Heart right ventricle (tissue), 16 donors: ENCODE measurements at regions not wholly inside any gene's neighbourhood (a gene's known extent, or its start where the extent isn't known, plus 50 kb on each side); places are given as distances from the start of the nearest gene placed in this dataset.

ENCODE experiments used
- ATAC-seq, 8 donors: fragments of 200-7000 bp; cut with Tn5 transposase; one replicate each; pipeline ENCODE4 v1.9.1; 2020; ENCODE audit warnings: mild to moderate bottlenecking in 8 of 8, moderate library complexity in 8 of 8, moderate number of reproducible peaks in 1 of 8
- DNase-seq, 2 donors: peaks; one replicate each; pipeline ENCODE4 v3.0.0-alpha.2; 2020
- H3K27ac ChIP-seq, 10 donors: fragments of 200-600 bp; sonication (generic) in 2 of 10; one replicate each; pipeline versions ENCODE4 v1.5.0 to v1.8.0; 2020 to 2022; ENCODE audit warnings: mild to moderate bottlenecking in 3 of 10
- H3K27me3 ChIP-seq, 7 donors: fragments of 200-600 bp; one replicate each; pipeline ENCODE4 v1.8.0; 2021 to 2022; ENCODE audit warnings: mild to moderate bottlenecking in 2 of 7
- H3K36me3 ChIP-seq, 9 donors: fragments of 200-600 bp; sonication (generic) in 1 of 9; one replicate each; pipeline versions ENCODE4 v1.5.0 to v1.8.0; 2020 to 2022; ENCODE audit warnings: mild to moderate bottlenecking in 2 of 9
- H3K4me1 ChIP-seq, 9 donors: fragments of 200-600 bp; sonication (generic) in 1 of 9; one replicate each; pipeline versions ENCODE4 v1.5.0 to v1.8.0; 2020 to 2022; ENCODE audit warnings: mild to moderate bottlenecking in 4 of 9
- H3K4me3 ChIP-seq, 10 donors: fragments of 200-600 bp; sonication (generic) in 2 of 10; one replicate each; pipeline versions ENCODE4 v1.5.0 to v1.8.0; 2020 to 2022; ENCODE audit warnings: mild to moderate bottlenecking in 7 of 10, moderate library complexity in 2 of 10
- H3K9me3 ChIP-seq, 11 donors: fragments of 200-600 bp in 10 of 11; sonication (generic) in 2 of 11; one replicate each; pipeline versions ENCODE4 v1.5.0 to v1.8.0; 2013 to 2022; ENCODE audit warnings: mild to moderate bottlenecking in 2 of 11, control low read depth in 1 of 11, moderate library complexity in 1 of 11
- CTCF ChIP-seq, 9 donors: fragments of 200-600 bp; sonication (generic) in 2 of 9; IDR thresholded peaks; one replicate each; pipeline versions ENCODE4 v1.5.0 to v1.8.0; 2021 to 2022; ENCODE audit warnings: antibody characterized with exemption in 9 of 9, mild to moderate bottlenecking in 5 of 9, moderate library complexity in 1 of 9
- WGBS, 2 donors: extraction: QIAGEN DNeasy Blood & Tissue Kit; methylation state at CpG; one replicate each; pipeline ENCODE4 v1.1.7; 2013; ENCODE audit warnings: inconsistent platforms in 1 of 2; 5-methylcytosine and 5-hydroxymethylcytosine counted together
- intact Hi-C, 10 donors: fragments of 100-400 bp; cut with DNase I; formaldehyde crosslinking; loops; one replicate each; pipeline versions ENCODE4 v1.11.1 to v1.14.2; 2022
- donor health status: Arrhythmogenic right ventricular cardiomyopathy.
- donor health status: ischemic (EF 13 %, LVEDD 7.1; RV severe dilation, severe dysfunction).
- donor health status: healthy with polysubstance abuse.
- donor health status: DM: no; HTN: yes; CAD: no.
- donor health status: DM: no; HTN: no; CAD: no.
- donor health status: ischemic (EF 25% LVEDD 6.9; RV normal size, moderate dysfunction).
- donor health status: ischemic (EF 25% LVEDD 5.7; RV mildly dilated, moderate dysfunction).
- donor health status: healthy.
- donor health status: DM: yes; HTN: yes; CAD: no.
- donor health status: Ischemic cardiomyopathy.
- donor health status: ischemic (EF 35%, LVEDD 5.7; RV mildly dilated, moderate dysfunction).
- donor health status: nonischemic (EF 11% LVEDD 7.7; RV severe dilation, severe dysfunction).
- donor health status: DM: yes; HTN: yes; CAD: no.
- donor health status: PGD.
- donor health status: ischemic (EF 29% LVEDD 5.4; RV normal size, mild dysfunction).
- donor health status: nonischemic (EF 23%, LVEDD 6.1; RV moderate dilation, normal function).

GRCh38 chr4:175905925-175906324, 93.9 kb upstream of the GPM6A start:
- no peak for TF ChIP-seq CTCF (IDR thresholded peaks at IDR 0.05)
- no peaks in the 10 kb centered on the region for H3K4me1 ChIP-seq
- peaks cover 0 to 2% (median 0%) of the 10 kb centered on the region in 11 donors for H3K9me3 ChIP-seq
- H3K4me3 ChIP-seq, result no peak overlapping the region
- no peak for ATAC-seq
- intact Hi-C loops, result no loop called here
- no peak overlapping the region for H3K27ac ChIP-seq
- 53 to 64% methylated on average over 2 of the region's 2 CpGs for WGBS, 2 donors
- H3K27me3 ChIP-seq, result no peaks in the 10 kb centered on the region
- no peaks in the 10 kb centered on the region for H3K36me3 ChIP-seq
- DNase-seq, result no peak

- no peaks in the 10 kb centered on the region for H3K9me3 ChIP-seq
- no peak overlapping the region for H3K4me3 ChIP-seq
- ATAC-seq (no peak), DNase-seq (no peak)
- intact Hi-C loops, result no loop called here
- no peak overlapping the region for H3K27ac ChIP-seq
- no peaks in the 10 kb centered on the region for H3K27me3 ChIP-seq
- 58 to 68% methylated on average over 5 of the region's 5 CpGs for WGBS, 2 donors
- no peak for TF ChIP-seq CTCF (IDR thresholded peaks at IDR 0.05)
- no peaks in the 10 kb centered on the region for H3K4me1 ChIP-seq
- H3K36me3 ChIP-seq, result no peaks in the 10 kb centered on the region
Observed at GRCh38 chr4:175906384-175906783, 94.3 kb upstream of the GPM6A start.

DNA sequence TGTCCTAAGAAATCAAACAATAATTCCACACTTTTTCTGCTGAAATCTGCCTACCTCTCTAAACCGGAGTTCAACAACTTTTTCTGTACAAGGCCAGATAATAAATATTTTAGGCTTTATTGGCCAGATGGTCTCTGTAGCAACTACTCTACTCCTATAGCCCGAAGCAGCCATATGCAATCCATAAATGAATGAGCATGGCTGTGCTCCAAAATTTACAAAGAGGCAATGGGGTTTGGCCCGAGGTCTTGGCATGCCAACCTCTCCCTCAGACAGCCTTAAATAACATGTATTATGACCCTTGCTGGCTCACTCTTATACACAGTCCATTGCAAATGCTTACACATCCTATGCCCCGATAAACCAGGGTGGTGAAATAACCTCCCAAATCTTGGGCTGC, 98.6 kb upstream of the GPM6A start:
- Histone ChIP-seq H3K36me3 (no peaks in the 10 kb centered on the region), H3K27ac (no peak overlapping the region), H3K4me1 (no peaks in the 10 kb centered on the region), H3K4me3 (no peak overlapping the region), H3K9me3 (no peaks in the 10 kb centered on the region), H3K27me3 (no peaks in the 10 kb centered on the region)
- TF ChIP-seq CTCF (IDR thresholded peaks at IDR 0.05), result no peak
- WGBS, 2 donors, result 86% methylated on average over 4 of the region's 4 CpGs
- intact Hi-C loops, result no loop called here
- DNase-seq (no peak), ATAC-seq (no peak)

GRCh38 chr4:175916626-175917351, 104.7 kb upstream of the GPM6A start:
- Histone ChIP-seq H3K9me3 (no peaks in the 10 kb centered on the region), H3K4me3 (no peak overlapping the region), H3K4me1 (no peaks in the 10 kb centered on the region), H3K27me3 (no peaks in the 10 kb centered on the region), H3K27ac (no peak overlapping the region), H3K36me3 (no peaks in the 10 kb centered on the region)
- no peak for ATAC-seq
- 73 to 74% methylated on average over 6 of the region's 6 CpGs for WGBS, 2 donors
- intact Hi-C loops, result no loop called here
- TF ChIP-seq CTCF (IDR thresholded peaks at IDR 0.05), result no peak
- DNase-seq, result no peak
